IMR-90 (cell line): ENCODE measurements at regions not wholly inside any gene's neighbourhood (a gene's known extent, or its start where the extent isn't known, plus 50 kb on each side); places are given as distances from the start of the nearest gene placed in this dataset.

Source experiments
- ATAC-seq: fragments of 200-7000 bp; cut with Tn5 transposase; 2 replicates; pipeline ENCODE4 v1.9.1; 2020; ENCODE audit warnings: low read depth, mild to moderate bottlenecking, moderate library complexity
- BruUV-seq: library from RNA; stranded (reverse); fragments of 400-500 nt; replicated peaks from 2 replicates; lab custom pipeline; 2021; lab: Mats Ljungman, UMichigan
- CTCF ChIA-PET: fragments of 300-600 bp; formaldehyde crosslinking; extraction: SDS; loops from one replicate; lab custom pipeline; 2021; ENCODE audit warnings: antibody characterized with exemption; lab: Yijun Ruan, JAX
- POLR2A ChIA-PET: fragments of 300-600 bp; sonication (Branson Sonifier 250); formaldehyde crosslinking; loops from one replicate; lab custom pipeline; 2022; ENCODE audit warnings: antibody characterized with exemption; ENCODE audit not compliant: unreplicated experiment; lab: Charles Lee
- DNase-seq: peaks from one replicate; pipeline ENCODE4 v3.0.0; 2013
- H2AFZ ChIP-seq: replicated peaks from 2 replicates; pipeline ENCODE3; 2013; ENCODE audit warnings: low read length, mild to moderate bottlenecking; ENCODE audit not compliant: poor library complexity
- H2AK5ac ChIP-seq: 2 replicates; pipeline ENCODE4 v1.6.1; 2013; ENCODE audit warnings: low read depth, low read length, inconsistent platforms
- H2AK9ac ChIP-seq: replicated peaks from 2 replicates; pipeline ENCODE3; 2013; ENCODE audit warnings: mild to moderate bottlenecking, low read depth, low read length, moderate library complexity; ENCODE audit not compliant: poor library complexity
- H2BK120ac ChIP-seq: 2 replicates; pipeline ENCODE4 v1.6.1; 2013; ENCODE audit warnings: low read depth, low read length, inconsistent platforms
- H2BK15ac ChIP-seq: 3 replicates; pipeline ENCODE4 v1.6.1; 2013; ENCODE audit warnings: low read depth, low read length, inconsistent platforms
- H2BK20ac ChIP-seq: 2 replicates; pipeline ENCODE4 v1.6.1; 2013; ENCODE audit warnings: low read depth, mild to moderate bottlenecking, inconsistent platforms, low read length, moderate library complexity
- H2BK5ac ChIP-seq: 2 replicates; pipeline ENCODE4 v1.6.1; 2013; ENCODE audit warnings: mild to moderate bottlenecking, low read depth, low read length, inconsistent platforms; ENCODE audit not compliant: poor library complexity, severe bottlenecking
- H3K14ac ChIP-seq: replicated peaks from 2 replicates; pipeline ENCODE4 v1.6.1; 2013; ENCODE audit warnings: low read depth, low read length, inconsistent platforms
- H3K18ac ChIP-seq: 2 replicates; pipeline ENCODE4 v1.6.1; 2013; ENCODE audit warnings: low read depth, low read length, control low read depth
- H3K23ac ChIP-seq: 2 replicates; pipeline ENCODE4 v1.6.1; 2013; ENCODE audit warnings: low read depth, low read length, inconsistent platforms
- H3K27ac ChIP-seq: 2 replicates; pipeline ENCODE4 v1.5.1; 2013; ENCODE audit warnings: mild to moderate bottlenecking, control low read depth, low read length; ENCODE audit not compliant: insufficient read depth
- H3K27me3 ChIP-seq: 2 replicates; pipeline ENCODE4 v1.6.1; 2013; ENCODE audit warnings: low read length; ENCODE audit not compliant: control insufficient read depth, insufficient read depth
- H3K36me3 ChIP-seq: 2 replicates; pipeline ENCODE4 v1.6.1; 2013; ENCODE audit warnings: low read length, mixed read lengths; ENCODE audit not compliant: control insufficient read depth, insufficient read depth
- H3K4ac ChIP-seq: 2 replicates; pipeline ENCODE4 v1.6.1; 2013; ENCODE audit warnings: low read depth, low read length, inconsistent platforms
- H3K4me1 ChIP-seq: 2 replicates; pipeline ENCODE4 v1.6.1; 2013; ENCODE audit warnings: low read length, mixed read lengths; ENCODE audit not compliant: control insufficient read depth, insufficient read depth
- H3K4me2 ChIP-seq: 2 replicates; pipeline ENCODE4 v1.6.1; 2013; ENCODE audit warnings: low read depth, mild to moderate bottlenecking, control low read depth, low read length, moderate library complexity
- H3K4me3 ChIP-seq: 2 replicates; pipeline ENCODE4 v1.5.1; 2013; ENCODE audit warnings: low read depth, mild to moderate bottlenecking, control low read depth, low read length, moderate library complexity; ENCODE audit not compliant: insufficient read depth
- H3K56ac ChIP-seq: 2 replicates; pipeline ENCODE4 v1.6.1; 2013; ENCODE audit warnings: low read length, inconsistent platforms; ENCODE audit not compliant: insufficient read depth; ENCODE audit errors: extremely low read depth
- H3K79me1 ChIP-seq, 2 experiments: 2 replicates each; pipeline ENCODE4 v1.6.1; 2013; ENCODE audit warnings: low read length in 2 of 2, inconsistent platforms in 1 of 2, low read depth in 1 of 2
- H3K9ac ChIP-seq: 2 replicates; pipeline ENCODE4 v1.6.1; 2013; ENCODE audit warnings: low read depth, low read length, control low read depth
- H3K9me1 ChIP-seq: 2 replicates; pipeline ENCODE4 v1.6.1; 2013; ENCODE audit warnings: low read length, inconsistent platforms; ENCODE audit not compliant: insufficient read depth
- H3K9me3 ChIP-seq: 2 replicates; pipeline ENCODE4 v1.6.1; 2013; ENCODE audit warnings: low read length; ENCODE audit not compliant: control insufficient read depth, insufficient read depth
- H4K20me1 ChIP-seq: 2 replicates; pipeline ENCODE4 v1.6.1; 2013; ENCODE audit warnings: low read length, inconsistent platforms; ENCODE audit not compliant: insufficient read depth
- H4K5ac ChIP-seq: 2 replicates; pipeline ENCODE4 v1.6.1; 2013; ENCODE audit warnings: mild to moderate bottlenecking, low read depth, low read length, control low read depth
- H4K8ac ChIP-seq, 2 experiments: 2 replicates each; pipeline ENCODE4 v1.6.1; 2013; ENCODE audit warnings: low read depth in 2 of 2, low read length in 2 of 2, control low read depth in 1 of 2, inconsistent platforms in 1 of 2
- H4K91ac ChIP-seq: 2 replicates; pipeline ENCODE4 v1.6.1; 2013; ENCODE audit warnings: low read depth, low read length, inconsistent platforms; ENCODE audit not compliant: insufficient read depth
- BHLHE40 ChIP-seq: fragments of 150-350 bp; IDR thresholded peaks from 2 replicates; pipeline ENCODE4 v1.6.1; 2016; ENCODE audit warnings: mild to moderate bottlenecking, low read depth, low read length
- CEBPB ChIP-seq: IDR thresholded peaks from 2 replicates; pipeline ENCODE4 v1.6.1; 2012; ENCODE audit warnings: low read depth, low read length, improper control_type of control experiment
- ELK1 ChIP-seq: fragments of 150-350 bp; IDR thresholded peaks from 2 replicates; pipeline ENCODE4 v1.6.1; 2016; ENCODE audit warnings: low read depth, mild to moderate bottlenecking, low read length, moderate library complexity, borderline replicate concordance
- MAFK ChIP-seq: IDR thresholded peaks from 2 replicates; pipeline ENCODE4 v1.6.1; 2012; ENCODE audit warnings: low read depth, low read length, improper control_type of control experiment
- RFX5 ChIP-seq: IDR thresholded peaks from 2 replicates; pipeline ENCODE4 v1.8.0; 2012; ENCODE audit warnings: low read depth, mild to moderate bottlenecking, low read length, moderate library complexity
- WGBS, 2 experiments: methylation state at CpG; one replicate each; pipeline versions ENCODE4 v1.1.5 to v1.1.7; 2013; ENCODE audit warnings: missing lambda C conversion rate in 2 of 2; ENCODE audit not compliant: insufficient read length in 1 of 2; ENCODE audit errors: extremely low coverage in 2 of 2; 5-methylcytosine and 5-hydroxymethylcytosine counted together
- dilution Hi-C: fragments of 300-500 bp; cut with HindIII; formaldehyde crosslinking; loops from one replicate; pipeline ENCODE4 v1.14.3; 2018; ENCODE audit warnings: low sequenced_read_pairs; ENCODE audit not compliant: unreplicated experiment
- in situ Hi-C: fragments of 300-500 bp; cut with MboI; formaldehyde crosslinking; loops from 3 replicates; pipeline ENCODE4 v1.14.3; 2019; ENCODE audit warnings: low sequenced_read_pairs, inconsistent platforms, mixed read lengths
- intact Hi-C: fragments of 100-400 bp; cut with micrococcal nuclease; formaldehyde crosslinking; loops from 2 replicates; pipeline ENCODE4 v1.10.0; 2022

- H3K9me3 ChIP-seq: no peaks in the 10 kb centered on the region
- no peak overlapping the region for H2BK120ac ChIP-seq
- H3K4me2 ChIP-seq: no peak overlapping the region
- WGBS, 2 experiments: 85% methylated on average over 7 of the region's 22 CpGs; no CpG with 5 or more reads in 1 of the 2 experiments
- no peak overlapping the region for H3K23ac ChIP-seq
- H2AFZ ChIP-seq: no peak overlapping the region
- H2AK5ac ChIP-seq: no peak overlapping the region
- H3K4me3 ChIP-seq: no peak overlapping the region
- no peak overlapping the region for H4K5ac ChIP-seq
- no peaks in the 10 kb centered on the region for H4K20me1 ChIP-seq
- ChIA-PET CTCF (no interaction called here), POLR2A (no interaction called here)
- no peak for TF ChIP-seq MAFK
- no peak for TF ChIP-seq RFX5
- TF ChIP-seq ELK1: no peak
- TF ChIP-seq CEBPB: no peak
- no peak for TF ChIP-seq BHLHE40
- no peaks in the 10 kb centered on the region for H3K27me3 ChIP-seq
- H2BK20ac ChIP-seq: no peak overlapping the region
- no peak overlapping the region for H2AK9ac ChIP-seq
- no peak overlapping the region for H3K27ac ChIP-seq
- H3K79me1 ChIP-seq: no peaks in the 10 kb centered on the region
- no peak overlapping the region for H3K18ac ChIP-seq
- H3K4ac ChIP-seq: no peak overlapping the region
- H4K91ac ChIP-seq: no peak overlapping the region
- H4K8ac ChIP-seq: no peak overlapping the region
- H3K36me3 ChIP-seq: no peaks in the 10 kb centered on the region
- intact Hi-C loops: no loop called here
- H2BK5ac ChIP-seq: no peak overlapping the region
- dilution Hi-C loops: no loop called here
- DNase-seq (no peak), ATAC-seq (no peak)
- no peak overlapping the region for H2BK15ac ChIP-seq
- H3K9me1 ChIP-seq: peaks cover 5% of the 10 kb centered on the region; the same call in 1 of the 2 replicates
- H3K4me1 ChIP-seq: no peaks in the 10 kb centered on the region
- no TSS peak for BruUV-seq
- H3K56ac ChIP-seq: no peak overlapping the region
- no peak overlapping the region for H3K9ac ChIP-seq
- in situ Hi-C loops: no loop called here
- H3K14ac ChIP-seq: no peak overlapping the region
These were observed 462.1 kb upstream of the ID2 start for GRCh38 chr2:8219631-8220355.
